Head of caudate nucleus (tissue), 42 donors: ENCODE measurements at regions not wholly inside any gene's neighbourhood (a gene's known extent, or its start where the extent isn't known, plus 50 kb on each side); places are given as distances from the start of the nearest gene placed in this dataset.
A peak's percentile ranks its signal among the peaks of the same experiment; 100 is the strongest.
"Not testable (repeated sequence)": the region's sequence is repeated elsewhere in the genome, so short reads cannot be mapped to it uniquely, and the experiment has no call there.

Experiments
- DNase-seq, 42 donors: peaks; one replicate each; pipeline versions ENCODE4 v3.0.0 to v3.0.0-alpha.2; 2020 to 2021; ENCODE audit warnings: mixed read lengths in 7 of 42
- intact Hi-C: fragments of 100-400 bp; cut with DNase I; formaldehyde crosslinking; loops from one replicate; pipeline ENCODE4 v1.15.0; 2022

- no peak for DNase-seq
- intact Hi-C loops, result no loop called here
These were observed 138.3 kb downstream of the CRLF2 start for GRCh38 chrX:1074172-1074571.

DNA sequence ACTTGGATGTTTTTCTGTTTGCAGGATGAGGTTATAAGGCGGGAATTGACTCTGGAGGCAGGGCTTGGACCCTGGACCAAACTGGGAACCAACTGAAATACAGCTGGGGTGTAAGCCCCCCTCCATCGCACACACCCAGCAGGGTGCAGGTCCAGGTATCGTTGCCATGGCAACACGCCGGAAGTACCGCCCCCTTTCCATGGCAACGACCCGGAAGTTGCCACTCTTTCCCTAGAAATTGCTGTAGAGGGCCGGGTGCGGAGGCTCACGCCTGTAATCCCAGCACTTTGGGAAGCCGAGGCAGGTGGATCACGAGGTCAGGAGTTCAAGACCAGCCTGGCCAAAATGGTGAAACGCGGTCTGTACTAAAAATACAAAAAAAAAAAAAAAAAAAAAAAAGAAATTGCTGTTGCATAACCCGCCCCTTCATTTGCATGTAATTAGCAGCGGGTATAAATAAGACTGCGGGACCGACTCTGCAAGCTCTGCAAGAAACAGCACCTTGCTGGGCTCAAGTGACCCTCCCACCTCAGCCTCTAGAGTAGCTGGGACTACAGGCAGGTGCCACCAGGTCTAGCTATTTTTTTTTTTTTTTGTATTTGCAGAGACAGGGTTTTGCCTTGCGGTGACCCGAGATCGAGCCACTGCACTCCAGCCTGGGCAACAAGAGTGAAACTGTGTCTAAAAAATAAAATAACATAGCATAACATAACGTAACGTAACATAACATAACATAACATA lies 139.6 kb downstream of the CRLF2 start:
- peak in 2 of 42 donors; percentile 5 to 22 for DNase-seq
- intact Hi-C loops, result no loop called here

- intact Hi-C loops, result no loop called here
- no peak for DNase-seq
These were observed 141.1 kb downstream of the CRLF2 start for GRCh38 chrX:1071351-1071750.

- no peak for DNase-seq
- intact Hi-C loops, result no loop called here
These were observed 150.1 kb downstream of the CRLF2 start for GRCh38 chrX:1062351-1062750.

GRCh38 chrX:1060562-1060960 lies 151.9 kb downstream of the CRLF2 start:
- intact Hi-C loops, result no loop called here
- DNase-seq, result no peak

DNA sequence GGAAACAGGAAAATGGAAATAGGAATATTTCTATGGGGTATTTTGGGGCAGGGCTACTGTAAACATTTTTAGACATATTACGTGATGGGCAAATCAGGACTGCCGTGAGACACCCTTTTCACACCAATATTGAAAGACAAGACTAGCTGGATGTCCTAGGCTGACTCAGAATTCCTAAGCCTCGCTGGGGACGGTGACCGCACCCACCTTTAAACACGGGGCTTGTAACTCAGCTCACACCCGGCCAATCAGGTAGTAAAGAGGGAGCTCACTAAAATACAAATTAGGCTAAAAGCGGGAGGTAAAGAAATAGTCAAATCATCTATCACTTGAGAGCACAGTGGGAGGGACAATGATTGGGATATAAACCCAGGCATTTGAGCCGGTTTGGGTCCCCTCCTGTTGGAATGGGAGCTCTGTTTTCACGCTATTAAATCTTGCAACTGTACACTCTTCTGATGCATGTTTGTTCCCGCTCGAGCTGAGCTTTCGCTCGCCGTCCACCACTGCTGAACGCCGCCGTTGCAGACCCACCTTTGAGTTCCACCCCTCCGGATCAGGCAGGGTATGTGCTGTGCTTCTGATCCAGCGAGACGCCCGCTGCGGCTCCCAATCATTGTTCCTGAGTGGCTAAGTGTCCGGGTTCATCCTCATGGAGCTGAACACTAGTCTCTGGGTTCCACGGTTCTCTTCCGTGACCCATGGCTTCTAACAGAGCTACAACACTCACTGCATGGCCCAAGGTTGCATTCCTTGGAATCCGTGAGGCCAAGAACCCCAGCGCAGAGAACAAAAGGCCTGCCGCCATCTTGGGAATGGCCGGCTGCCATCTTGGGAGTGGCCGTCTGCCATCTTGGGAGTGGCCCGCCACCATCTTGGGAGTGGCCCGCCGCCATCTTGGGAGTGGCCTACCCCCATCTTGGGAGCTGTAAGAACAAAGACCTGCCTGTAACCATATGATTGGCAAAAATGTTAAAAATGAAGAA lies 152.6 kb downstream of the CRLF2 start:
- intact Hi-C loops, result no loop called here
- DNase-seq, result no peak

DNA sequence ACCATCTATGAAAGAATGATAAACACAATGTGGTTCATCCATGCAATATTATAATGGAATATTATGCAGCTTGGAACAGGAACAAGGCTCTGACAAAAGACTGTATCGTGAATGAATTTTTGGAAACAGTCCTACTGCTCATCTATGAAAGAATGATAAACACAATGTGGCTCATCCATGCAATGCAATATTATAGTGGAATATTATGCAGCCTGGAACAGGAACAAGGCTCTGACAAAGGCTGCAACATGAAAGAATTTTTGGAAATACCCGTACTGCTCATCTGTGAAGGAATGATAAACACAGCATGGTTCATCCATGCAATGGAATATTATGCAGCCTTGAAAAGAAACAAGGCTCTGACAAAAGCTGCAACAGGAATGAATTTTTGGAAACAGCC lies 158.8 kb downstream of the CRLF2 start:
- intact Hi-C loops, DNase-seq: not testable (repeated sequence)

DNA sequence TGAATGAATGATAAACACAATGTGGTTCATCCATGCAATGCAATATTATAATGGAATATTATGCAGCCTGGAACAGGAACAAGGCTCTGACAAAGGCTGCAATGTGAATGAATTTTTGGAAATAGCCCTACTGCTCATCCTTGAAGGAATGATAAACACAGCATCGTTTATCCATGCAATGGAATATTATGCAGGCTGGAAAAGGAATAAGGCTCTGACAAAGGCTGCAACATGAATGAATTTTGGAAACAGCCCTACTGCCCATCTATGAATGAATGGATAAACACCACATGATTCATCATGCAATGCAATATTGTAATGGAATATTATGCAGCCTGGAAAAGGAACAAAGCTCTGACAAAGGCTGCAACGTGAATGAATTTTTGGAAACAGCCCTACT lies 159.4 kb downstream of the CRLF2 start:
- no peak for DNase-seq
- intact Hi-C loops, result no loop called here

DNA sequence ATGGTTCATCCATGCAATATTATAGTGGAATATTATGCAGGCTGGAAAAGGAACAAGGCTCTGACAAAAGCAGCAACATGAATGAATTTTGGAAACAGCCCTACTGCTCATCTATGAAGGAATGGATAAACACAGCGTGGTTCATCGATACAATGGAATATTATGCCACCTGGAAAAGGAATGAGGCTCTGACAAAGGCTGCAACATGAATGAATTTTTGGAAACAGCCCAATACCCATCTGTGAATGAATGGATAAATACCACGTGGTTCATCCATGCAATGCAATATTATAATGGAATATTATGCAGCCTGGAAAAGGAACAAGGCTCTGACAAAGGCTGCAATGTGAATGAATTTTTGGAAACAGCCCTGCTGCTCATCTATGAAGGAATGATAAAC lies 160.4 kb downstream of the CRLF2 start:
- no peak for DNase-seq
- intact Hi-C loops, result no loop called here

GRCh38 chrX:1051421-1051820 lies 161.0 kb downstream of the CRLF2 start:
- no peak for DNase-seq
- intact Hi-C loops, result no loop called here

DNA sequence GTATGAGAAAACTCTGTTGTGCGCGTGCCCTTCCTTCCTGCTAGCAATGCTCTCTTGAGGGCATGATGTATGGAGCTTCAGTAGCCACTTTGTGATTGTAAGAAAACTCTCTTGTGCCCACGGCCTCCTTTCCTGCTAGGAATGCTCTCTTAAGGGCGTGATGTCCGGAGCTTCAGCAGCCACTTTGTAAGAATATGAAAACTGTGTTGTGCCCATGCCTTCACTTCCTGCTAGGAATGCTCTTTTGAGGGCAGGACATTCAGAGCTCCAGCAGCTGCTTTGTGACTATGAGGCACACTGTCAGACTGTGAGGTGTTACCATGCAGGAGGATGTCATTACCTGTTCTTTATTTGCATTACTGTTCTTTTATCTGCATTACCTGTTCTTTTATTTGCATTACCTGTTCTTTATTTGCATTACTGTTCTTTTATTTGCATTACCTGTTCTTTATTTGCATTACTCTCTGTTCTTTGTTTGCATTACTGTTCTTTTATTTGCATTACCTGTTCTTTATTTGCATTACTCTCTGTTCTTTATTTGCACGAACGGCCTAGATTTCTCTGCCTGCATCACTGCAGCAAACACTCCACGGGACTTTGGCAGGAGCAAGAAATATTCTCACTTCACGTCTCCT lies 166.7 kb downstream of the CRLF2 start:
- DNase-seq, result no peak
- intact Hi-C loops, result no loop called here

DNA sequence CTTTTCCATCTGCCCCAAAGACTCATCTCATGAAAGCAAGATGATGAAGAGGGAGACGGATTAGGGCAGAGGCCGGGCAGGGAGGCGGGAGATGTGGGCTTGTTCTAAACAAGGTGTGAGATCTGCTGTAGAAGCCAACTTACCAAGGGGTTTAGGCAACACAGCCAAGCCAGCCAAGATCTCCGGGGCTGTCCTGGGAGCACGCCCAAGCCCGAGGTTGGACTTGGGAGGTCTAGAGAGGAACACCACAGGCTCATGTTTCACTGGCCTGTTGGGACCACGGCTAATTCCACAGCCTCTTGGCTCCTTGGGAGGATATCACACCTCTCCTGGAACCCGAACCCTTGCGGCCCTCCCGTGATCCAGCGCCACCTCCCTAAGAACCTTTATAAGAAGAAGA lies 171.4 kb downstream of the CRLF2 start:
- no peak for DNase-seq
- intact Hi-C loops, result no loop called here

DNA sequence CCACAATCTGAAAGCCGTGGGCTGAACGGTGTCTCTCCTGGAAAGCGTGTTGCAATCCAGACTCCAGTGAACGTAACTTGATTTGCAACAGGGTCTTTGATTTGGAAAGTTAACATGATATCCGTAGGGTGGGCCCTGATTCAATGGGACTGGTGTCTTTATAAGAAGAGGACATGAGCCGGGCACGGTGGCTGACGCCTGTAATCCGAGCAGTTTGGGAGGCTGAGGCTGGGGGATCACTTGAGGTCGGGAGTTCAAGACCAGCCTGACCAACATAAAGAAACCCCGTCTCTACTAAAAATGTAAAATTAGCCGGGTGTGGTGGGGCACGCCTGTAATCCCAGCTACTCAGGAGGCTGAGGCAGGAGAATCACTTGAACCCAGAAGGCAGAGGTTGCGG lies 176.5 kb downstream of the CRLF2 start:
- intact Hi-C loops, DNase-seq: not testable (repeated sequence)

DNA sequence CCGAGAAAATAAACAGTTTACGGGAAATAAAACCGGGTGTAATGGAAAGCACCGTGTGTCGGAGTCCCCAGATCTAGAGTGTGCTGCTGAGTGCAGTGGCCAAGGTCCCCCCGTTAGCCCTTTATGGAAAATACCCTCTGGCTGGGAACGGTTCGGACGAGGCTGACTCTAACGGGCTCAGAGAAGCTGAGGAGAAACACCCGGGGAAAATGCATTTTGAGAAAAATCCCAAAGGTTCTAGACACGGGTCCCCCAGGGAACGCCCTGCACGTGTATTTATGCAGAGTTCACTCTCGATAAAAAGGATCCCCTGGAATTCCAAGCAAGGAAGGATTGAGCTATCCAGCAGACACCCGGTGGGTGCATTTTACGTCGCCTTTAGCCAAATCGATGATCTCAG lies 177.2 kb downstream of the CRLF2 start:
- no peak for DNase-seq
- intact Hi-C loops, result no loop called here

DNA sequence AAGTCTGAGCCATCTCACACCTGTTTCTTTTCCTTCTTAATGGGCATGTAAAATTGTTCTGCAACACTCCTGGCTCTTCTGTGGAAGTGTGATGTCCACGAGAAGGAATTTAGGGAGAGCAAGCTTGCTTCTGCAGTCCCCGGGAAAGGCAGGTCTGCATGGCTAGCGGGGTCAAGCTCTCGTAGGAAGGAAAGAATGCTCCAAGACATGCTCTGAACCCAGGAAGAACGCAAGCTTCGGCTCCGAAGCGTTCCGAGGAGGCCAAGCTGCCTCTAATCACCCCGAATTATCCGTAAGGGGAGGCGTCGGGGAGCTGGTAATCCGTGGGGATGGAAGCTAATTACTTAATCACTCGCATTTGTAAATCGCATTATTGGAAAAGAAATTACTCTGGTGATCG lies 177.7 kb downstream of the CRLF2 start:
- intact Hi-C loops, result no loop called here
- no peak for DNase-seq

DNA sequence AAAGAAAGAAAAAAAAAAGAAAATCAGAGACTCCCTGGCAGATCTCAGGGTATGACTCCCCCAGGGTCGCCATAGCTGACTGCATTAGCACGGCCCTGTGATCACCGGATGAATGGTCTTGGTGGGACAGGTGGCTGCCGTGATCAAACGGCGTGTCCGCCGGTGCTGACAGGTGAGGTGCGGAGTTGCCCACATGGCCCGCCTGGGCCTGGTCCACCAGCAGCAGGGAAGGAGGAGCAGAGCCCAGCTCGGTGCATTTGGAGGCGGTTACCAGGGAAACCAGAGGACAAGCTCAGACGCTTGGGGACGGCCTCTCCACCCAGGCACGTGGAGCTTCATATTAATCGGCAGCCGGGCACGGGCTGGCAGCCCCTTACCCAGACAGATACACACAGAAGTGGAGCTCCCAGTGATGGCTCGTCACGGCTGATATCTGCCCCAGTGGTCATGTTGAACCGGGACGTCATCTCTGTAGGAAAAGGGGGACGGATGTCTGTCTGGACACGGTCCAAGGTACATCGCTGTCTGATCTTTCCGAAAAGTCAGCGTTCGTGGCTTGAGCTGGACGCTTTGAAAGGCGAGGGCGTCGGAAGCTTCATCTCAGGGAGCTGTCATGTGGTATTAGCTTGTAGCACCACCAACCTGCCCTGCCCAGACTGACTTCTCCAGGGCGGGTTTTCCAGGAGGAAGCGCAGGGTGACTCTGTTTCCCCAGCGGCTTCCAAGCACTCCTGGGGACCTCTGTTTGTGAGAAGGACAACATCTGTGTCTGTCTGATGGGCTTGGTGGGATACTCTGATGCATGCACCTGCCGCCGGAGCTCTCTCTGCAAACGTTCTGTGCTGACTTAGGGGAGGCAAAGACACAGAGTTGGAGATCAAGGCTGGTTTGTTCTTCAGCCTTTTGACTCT lies 180.7 kb downstream of the CRLF2 start:
- DNase-seq, result no peak
- intact Hi-C loops, result no loop called here

DNA sequence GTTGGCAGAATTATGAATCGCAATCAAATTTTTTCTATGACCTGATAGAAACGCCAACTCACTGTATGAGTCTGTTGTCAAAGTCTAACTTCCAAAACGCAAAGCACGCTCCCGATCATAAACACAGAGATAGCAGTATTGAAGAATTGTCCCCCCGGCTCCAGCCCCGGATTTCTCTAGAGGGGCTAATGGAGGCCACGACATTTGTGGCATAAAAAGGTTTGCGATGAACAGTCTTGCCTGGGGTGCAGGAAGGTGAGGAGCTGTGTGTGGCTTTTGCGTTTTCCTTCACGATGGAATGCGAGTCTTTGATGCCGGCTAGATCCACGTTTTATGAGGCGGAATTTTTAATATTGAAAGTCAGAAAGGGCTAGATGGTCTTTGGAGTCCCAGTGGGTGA lies 183.0 kb downstream of the CRLF2 start:
- intact Hi-C loops, result no loop called here
- DNase-seq, result no peak

DNA sequence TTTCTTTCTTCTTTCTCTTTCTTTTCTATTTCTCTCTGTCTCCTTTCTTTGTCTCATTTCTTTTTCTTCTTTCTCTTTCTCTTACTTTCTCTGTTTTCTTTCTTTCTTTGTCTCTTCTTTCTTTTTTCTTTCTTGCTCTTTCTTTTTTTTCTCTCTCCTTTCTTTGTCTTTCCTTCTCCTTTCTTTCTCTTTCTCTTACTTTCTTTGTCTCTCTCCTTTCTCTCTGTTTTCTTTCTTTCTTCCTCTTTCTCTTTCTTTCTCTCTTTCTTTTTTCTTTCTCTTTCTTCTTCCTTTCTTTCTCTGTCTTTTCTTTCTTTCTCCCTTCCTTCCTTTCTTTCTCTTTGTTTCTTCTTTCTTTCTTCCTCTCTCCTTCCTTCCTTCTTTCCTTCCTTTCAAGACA lies 184.8 kb downstream of the CRLF2 start:
- no peak for DNase-seq
- intact Hi-C loops, result no loop called here

DNA sequence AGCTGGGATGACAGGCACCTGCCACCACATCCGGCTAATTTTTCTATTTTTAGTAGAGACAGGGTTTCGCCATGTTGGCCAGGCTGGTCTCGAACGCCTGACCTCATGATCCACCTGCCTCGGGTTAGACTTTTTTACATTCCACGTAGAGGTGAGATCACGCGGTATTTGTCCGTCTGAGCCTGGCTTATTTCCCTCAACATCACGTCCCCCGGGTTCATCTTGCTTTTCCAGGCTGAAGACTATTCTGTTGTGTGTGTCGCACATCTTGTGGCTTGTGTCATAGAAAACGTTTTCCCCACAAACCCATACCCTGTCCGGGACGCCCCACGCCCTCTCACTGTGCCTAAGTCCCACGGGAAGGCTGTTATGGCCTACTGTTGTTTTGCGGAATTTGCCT lies 185.3 kb downstream of the CRLF2 start:
- intact Hi-C loops, result no loop called here
- DNase-seq, result no peak
